ENCODE measurements at regions not wholly inside any gene's neighbourhood (a gene's known extent, or its start where the extent isn't known, plus 50 kb on each side); places are given as distances from the start of the nearest gene placed in this dataset.

DNA sequence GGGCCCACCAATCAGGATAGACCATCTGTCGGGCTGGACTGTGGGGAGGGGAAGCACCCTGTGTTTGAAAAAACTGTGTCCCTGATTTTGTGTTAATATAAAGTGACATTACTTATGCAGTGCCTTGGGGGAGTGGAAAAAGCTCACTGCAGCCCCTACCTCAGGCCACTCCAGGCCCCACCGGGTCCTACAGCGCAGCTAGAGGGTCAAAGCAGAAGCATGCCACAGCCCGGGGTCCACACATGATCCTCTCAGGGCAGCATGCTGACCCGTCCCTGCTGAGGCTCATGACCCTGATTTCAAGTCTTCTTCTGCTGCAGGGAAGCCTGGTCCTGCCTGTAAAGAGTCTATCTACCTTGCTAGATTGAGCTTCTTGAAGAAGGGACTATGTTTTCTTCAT is 133.0 kb upstream of the PLCB4 start:
- no peak for DNase-seq (ENCODE audit: low read depth in 2 of 2)
- TF ChIP-seq, protein P1, sequence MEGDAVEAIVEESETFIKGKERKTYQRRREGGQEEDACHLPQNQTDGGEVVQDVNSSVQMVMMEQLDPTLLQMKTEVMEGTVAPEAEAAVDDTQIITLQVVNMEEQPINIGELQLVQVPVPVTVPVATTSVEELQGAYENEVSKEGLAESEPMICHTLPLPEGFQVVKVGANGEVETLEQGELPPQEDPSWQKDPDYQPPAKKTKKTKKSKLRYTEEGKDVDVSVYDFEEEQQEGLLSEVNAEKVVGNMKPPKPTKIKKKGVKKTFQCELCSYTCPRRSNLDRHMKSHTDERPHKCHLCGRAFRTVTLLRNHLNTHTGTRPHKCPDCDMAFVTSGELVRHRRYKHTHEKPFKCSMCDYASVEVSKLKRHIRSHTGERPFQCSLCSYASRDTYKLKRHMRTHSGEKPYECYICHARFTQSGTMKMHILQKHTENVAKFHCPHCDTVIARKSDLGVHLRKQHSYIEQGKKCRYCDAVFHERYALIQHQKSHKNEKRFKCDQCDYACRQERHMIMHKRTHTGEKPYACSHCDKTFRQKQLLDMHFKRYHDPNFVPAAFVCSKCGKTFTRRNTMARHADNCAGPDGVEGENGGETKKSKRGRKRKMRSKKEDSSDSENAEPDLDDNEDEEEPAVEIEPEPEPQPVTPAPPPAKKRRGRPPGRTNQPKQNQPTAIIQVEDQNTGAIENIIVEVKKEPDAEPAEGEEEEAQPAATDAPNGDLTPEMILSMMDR (IDR thresholded peaks at IDR 0.05; ENCODE audit: low read depth, low read length): no peak
- H3K4me3 ChIP-seq (replicated peaks in 1 of 2; ENCODE audit: low read depth in 2 of 2, low read length in 2 of 2): no peak overlapping the region

DNA sequence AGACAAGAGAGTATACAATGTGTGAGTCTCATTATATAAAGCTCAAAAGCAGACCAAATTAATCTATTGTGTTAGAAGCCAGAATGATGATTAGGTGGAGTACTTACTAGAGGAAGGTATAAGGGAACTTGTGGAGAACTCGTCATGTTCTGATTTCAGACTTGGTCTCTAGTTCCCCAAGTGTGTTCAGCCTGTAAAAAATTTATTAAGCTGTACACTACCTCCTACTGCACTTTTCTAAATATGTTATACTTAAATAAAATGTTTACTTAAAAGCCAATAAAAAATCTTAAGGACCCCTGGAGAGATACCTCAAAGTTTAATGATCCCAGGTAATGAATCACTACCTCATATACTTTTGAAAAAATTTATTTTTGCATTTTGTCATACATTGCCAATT is 130.4 kb upstream of the PLCB4 start:
- no peak for DNase-seq (ENCODE audit: low read depth in 2 of 2)
- TF ChIP-seq, protein P1 (IDR thresholded peaks at IDR 0.05; ENCODE audit: low read depth, low read length): no peak
- no peak overlapping the region for H3K4me3 ChIP-seq (replicated peaks in 1 of 2; ENCODE audit: low read depth in 2 of 2, low read length in 2 of 2)

GRCh38 chr20:8940326-8940725 is 128.6 kb upstream of the PLCB4 start:
- no peak overlapping the region for H3K4me3 ChIP-seq (replicated peaks in 1 of 2; ENCODE audit: low read depth in 2 of 2, low read length in 2 of 2)
- DNase-seq (ENCODE audit: low read depth in 2 of 2): peak in 1 of 2 donors; percentile 13
- TF ChIP-seq, protein P1 (IDR thresholded peaks at IDR 0.05; ENCODE audit: low read depth, low read length): no peak

DNA sequence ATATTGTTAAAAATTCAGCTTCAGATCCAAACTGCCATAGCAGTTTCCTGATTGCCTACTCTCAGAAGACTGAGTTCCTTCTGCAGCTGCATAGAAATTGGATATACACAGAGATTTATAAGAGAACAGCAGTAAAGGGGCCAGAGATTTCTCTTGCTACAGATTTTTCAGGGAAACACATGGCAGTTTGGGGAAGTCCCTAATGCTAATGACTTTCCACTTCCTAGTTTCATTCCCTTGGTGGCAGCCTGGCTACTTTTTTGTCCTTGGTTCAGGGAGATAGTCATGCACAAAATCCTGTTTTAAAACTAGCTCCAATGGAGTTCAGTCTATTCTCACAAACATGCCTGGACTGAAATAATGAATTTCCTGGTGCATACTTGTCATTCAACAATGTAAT is 125.3 kb upstream of the PLCB4 start:
- no peak overlapping the region for H3K4me3 ChIP-seq (replicated peaks in 1 of 2; ENCODE audit: low read depth in 2 of 2, low read length in 2 of 2)
- DNase-seq (ENCODE audit: low read depth in 2 of 2): no peak
- TF ChIP-seq, protein P1 (IDR thresholded peaks at IDR 0.05; ENCODE audit: low read depth, low read length): no peak

GRCh38 chr20:8946036-8946940 is 122.6 kb upstream of the PLCB4 start:
- no peak overlapping the region for H3K4me3 ChIP-seq (replicated peaks in 1 of 2; ENCODE audit: low read depth in 2 of 2, low read length in 2 of 2)
- TF ChIP-seq, protein P1 (IDR thresholded peaks at IDR 0.05; ENCODE audit: low read depth, low read length): no peak
- DNase-seq (ENCODE audit: low read depth in 2 of 2): no peak

DNA sequence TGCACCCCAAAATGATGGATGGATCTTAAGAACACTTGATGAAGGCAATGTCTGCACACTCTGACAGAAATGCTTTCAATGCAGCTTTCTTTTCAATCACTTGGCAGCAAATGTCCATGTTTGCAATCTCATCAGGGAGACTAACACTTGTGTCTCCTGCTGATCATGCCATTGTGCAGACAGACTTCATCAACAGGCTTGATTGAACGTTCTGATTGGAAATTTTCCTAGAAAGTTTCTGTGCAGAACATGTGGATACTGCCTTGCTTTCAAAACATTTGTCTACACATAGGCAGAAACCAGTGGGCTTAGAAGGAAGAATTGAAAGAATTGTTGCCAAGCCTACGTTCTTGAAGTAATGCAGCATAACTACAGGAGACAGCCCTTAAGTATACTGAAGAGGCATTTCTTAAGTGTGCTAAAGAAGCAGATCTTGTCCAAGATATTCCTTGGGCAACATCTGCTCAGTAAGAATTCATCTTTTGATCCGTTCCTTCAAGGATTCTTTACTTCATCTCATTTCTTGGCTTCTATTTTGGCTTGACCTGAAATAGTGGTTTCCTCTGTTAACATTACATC is 120.4 kb upstream of the PLCB4 start:
- no peak overlapping the region for H3K4me3 ChIP-seq (replicated peaks in 1 of 2; ENCODE audit: low read depth in 2 of 2, low read length in 2 of 2)
- TF ChIP-seq, protein P1 (IDR thresholded peaks at IDR 0.05; ENCODE audit: low read depth, low read length): no peak
- no peak for DNase-seq (ENCODE audit: low read depth in 2 of 2)

All from cardiac fibroblast (primary cell).